ENCODE measurements at regions not wholly inside any gene's neighbourhood (a gene's known extent, or its start where the extent isn't known, plus 50 kb on each side); places are given as distances from the start of the nearest gene placed in this dataset.

- no peak for DNase-seq
Measured at GRCh38 chr15:47824147-47824546, 106.8 kb downstream of the SEMA6D start.

DNA sequence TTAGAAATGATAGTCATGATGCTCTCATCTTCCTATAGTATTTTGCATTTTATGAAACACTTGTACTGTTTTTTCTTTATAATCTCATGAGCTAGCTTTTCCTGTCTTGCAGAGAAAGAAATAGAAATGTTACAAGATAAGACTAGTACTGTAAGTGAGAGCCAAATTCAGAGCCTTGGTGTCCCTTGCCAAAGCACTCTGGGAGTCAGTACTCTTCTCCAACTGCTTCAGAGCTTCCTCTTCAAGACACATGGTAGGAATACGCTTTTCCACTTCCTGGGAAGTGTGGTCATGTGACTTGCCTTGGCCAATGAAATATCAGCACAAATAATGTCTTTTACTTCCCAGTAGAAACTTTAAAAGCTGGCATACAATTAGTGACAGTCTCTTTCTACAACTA, 112.4 kb downstream of the SEMA6D start:
- DNase-seq = no peak

- DNase-seq = no peak
Measured at GRCh38 chr15:47834093-47834492, 116.8 kb downstream of the SEMA6D start.

DNA sequence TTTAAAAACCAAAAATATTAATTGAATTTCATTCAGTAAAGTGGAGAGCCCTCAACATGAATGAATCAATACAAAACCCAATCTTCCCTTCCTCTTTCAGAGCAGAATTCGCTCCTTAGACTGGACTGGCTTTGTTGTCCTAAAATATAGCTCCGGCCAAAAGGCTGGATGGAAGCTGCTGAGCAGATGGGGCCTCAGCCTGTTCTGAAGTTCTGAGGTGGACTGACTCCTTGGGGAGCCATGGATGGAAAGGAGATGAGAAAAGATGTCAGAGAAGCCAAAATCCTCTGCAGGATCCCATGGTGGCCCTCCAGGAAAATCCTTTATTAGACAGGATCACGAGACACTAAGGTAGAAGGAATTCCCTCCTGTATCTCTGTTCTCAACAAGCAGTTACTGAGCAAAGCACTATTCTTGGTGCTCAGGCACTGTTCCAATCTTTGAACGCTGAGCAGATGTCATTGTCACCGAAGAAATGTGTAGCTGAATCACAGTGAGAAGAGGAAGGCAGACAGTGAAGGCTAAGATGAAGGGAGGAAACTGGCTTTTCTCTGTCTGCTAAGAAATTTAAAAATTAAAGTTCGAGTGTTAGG, 122.0 kb downstream of the SEMA6D start:
- DNase-seq = no peak

DNA sequence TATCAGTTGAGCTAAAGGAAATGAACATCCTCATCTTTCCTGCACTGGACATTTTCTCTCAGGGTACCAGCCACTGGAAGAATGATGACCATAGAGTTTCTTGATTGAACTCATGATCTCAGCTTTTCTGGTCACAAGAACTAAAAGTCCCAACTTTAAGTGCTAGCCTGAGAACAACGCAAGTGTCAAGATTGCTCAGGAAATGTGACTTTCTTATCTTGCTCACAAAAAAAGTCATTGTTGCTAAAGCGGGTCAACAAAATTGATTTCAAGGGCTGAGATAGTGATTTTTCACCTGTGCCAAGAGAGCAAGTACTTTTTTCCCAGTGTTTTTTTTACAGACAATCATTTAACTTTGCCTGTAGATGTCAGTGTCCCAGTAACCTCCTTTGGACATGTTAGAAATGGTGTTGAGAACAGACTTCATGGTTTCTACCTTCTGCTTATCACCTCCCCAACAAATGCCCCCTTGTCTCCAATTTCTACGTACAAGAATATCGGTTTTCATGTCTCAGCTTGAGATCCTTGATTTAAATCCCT, 125.9 kb downstream of the SEMA6D start:
- DNase-seq = no peak

- DNase-seq = no peak
Measured at GRCh38 chr15:47844437-47844836, 127.1 kb downstream of the SEMA6D start.

DNA sequence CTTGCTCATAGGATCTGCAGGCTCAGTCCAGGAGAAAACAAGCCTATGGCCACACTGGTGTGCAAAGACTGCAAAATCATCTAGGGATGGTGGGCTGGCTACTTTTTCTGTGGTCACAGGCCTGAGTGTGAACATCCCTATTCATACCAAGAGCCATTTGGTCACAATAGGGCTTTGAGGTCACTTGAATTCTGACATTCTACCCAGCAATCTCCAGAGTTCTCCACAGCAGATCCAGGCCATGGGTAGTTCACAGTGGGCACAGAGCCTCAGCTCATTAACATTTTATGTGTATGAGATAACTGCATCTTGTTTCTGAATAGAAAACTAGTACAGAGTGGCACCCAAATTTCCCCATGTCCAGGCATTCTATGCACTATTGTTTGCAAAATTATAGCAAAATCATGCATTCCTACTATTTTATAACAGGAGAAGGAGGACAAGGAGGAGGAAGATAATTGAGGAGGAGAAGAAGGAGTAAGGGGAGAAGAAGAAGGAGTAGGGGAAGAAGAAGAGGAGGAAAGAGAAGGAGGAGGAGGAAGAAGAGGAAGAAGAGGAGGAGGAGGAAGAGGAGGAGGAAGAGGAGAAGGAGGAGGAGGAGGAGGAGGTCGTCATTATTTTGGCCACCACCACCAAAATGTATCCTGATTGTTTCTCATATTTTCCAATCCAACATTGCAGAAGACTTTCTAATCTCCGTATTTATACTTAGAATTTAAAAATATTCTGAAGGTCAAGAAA, 129.0 kb downstream of the SEMA6D start:
- DNase-seq = no peak

DNA sequence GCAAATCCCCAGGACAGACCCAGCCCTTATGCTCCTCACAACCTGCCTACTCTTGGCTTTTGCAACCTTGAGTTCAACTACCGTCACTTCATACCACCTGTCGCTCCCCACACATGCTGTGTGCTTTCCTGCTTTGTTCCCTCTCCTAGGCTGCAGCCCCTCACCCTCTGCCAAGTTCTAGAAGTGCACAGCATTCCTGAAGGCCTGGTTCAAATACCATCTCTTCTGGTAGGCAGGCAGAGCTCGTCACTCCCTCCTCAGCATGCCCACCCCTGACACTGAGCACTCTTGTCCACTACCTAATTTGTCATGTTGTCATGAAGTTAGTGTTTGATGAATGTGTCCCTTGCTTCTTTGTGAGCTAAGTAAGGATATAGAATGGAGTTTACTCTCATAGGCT, 129.6 kb downstream of the SEMA6D start:
- no peak for DNase-seq

GRCh38 chr15:47856071-47856470, 138.8 kb downstream of the SEMA6D start:
- DNase-seq = no peak

GRCh38 chr15:47857014-47857775, 139.9 kb downstream of the SEMA6D start:
- no peak for DNase-seq

GRCh38 chr15:47857776-47858167, 140.5 kb downstream of the SEMA6D start:
- no peak for DNase-seq

DNA sequence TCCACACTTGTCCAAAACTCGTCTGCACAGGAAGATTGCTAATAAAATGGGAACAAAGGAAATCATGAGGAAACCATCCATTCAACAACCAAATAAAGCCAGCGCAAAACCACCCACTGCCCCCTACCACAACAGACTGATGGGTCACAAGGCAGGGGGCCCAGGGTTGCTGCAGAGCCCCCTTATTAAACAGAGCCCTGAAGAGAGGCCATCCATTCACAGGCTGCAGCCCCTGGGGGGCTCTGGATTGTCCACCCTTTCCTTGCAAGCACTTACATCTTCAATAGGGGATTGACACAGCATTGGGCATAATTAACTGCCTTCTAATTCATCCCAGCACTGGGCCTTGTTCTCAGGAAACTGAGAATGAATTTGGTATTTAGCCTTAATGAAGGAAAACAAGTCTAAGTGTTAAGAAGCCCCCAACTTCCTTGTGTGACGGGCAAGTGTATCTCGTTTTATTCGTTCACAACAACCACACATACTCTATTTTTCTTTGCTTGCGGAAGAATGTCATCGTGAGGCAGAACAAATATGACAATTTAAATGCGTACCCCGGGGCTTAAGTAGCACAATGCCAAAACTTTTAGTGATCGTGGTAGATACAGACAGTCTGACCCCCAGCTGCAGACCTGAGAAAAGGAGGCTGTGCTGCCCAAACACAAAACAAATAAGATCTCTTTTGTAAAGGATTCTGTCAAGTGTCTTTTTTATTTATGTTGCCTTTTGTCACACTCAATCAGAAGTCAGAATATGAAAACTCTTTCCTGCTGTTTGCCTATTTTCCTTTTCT, 144.0 kb downstream of the SEMA6D start:
- no peak for DNase-seq

GRCh38 chr15:47862402-47862801, 145.1 kb downstream of the SEMA6D start:
- no peak for DNase-seq

DNA sequence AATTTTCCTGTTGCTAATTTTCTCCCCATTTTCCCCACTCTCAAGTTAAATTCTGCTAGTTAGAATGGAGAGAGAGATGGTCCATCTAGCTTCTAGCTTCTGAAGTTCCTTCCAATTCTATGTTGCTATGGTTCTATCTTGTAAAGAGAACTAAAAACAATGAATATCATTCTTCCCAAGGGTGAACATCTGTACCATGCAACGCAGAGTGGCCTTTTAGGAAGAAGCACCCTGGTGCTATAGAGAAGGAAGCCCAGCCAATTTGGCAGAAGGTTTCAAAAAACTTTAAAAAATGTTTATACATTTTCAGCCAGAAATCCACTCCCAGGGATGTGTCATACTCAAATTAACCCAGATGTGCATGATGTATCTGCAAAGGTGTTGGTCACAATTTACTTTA, 149.1 kb downstream of the SEMA6D start:
- no peak for DNase-seq

- DNase-seq = no peak
Measured at GRCh38 chr15:47870300-47870955, 153.1 kb downstream of the SEMA6D start.

DNA sequence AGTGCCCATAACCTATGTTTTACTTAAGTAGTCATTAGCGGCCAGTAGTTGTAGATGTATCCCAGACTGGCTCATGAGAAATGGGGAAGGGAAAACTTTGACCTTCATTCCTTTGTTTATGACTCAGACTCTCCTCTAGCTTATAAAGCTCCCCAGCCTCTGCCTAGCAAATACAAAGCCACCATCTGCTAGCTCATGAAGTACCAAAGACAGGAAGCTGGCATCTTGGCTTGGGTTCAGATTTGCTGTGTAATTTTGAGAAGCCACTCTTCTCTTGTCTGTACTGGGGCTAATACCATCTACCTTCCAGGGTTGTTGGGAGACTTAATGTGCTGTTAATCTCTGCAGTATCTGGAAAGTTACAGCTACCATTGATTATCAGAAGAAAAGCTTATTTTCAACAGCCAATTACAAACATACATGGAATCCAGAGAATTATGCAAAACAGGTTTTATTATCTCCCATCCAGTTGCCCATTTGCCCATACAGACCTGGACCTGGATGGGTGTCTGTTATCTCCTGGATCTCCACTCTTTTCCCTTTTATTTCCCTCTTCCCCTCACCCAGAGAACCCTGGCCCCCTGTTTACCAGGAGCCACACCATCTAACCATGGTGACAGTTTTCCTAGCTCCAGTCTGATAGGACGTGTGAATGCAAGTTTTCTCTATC, 153.8 kb downstream of the SEMA6D start:
- DNase-seq = no peak

GRCh38 chr15:47872208-47872607, 154.9 kb downstream of the SEMA6D start:
- no peak for DNase-seq

DNA sequence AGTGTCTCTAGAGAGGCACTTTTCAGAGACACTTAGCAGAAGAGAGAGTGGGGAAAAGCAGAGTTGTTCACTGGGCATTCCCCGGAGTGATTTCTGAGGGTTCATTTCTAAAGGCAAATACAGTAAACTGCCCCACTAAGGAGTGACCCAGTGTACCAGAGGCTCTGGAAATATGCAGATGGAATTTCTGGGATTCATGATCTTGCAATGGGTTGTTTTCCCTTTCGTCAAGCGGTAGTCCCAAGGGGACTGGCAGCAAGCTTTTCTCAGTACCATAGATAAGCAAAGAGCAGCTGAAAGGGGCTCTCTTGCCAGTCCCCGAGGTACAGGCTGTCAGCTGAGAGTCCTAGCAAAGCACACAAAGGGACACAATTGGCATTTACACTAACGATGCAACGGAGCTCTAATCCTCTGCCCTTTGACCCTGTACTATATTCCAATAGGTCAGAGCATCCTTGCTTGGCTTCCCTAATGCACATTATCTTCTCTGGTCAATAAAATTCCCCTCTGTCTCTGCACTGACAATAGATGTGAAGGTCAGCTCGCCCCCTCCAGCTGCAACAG, 155.6 kb downstream of the SEMA6D start:
- no peak for DNase-seq

DNA sequence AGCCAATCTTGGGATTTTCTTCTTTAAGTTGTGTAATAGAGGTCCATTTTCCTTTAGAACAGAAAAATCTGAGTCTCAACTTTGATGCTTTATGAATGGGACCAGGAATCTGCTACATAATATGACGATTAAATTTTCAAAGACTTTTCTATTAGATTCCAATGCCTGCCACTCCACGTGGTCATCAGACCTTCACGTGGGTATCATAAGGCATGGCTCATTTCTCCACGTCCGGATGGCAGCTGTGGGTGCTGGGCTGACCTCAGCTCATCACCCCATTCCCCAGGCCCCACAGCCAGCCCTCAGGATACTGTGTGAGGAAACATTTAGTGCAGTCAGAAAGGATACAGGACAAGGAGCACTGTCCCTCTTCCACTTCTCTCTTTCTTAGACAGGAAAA, 159.7 kb downstream of the SEMA6D start:
- no peak for DNase-seq

DNA sequence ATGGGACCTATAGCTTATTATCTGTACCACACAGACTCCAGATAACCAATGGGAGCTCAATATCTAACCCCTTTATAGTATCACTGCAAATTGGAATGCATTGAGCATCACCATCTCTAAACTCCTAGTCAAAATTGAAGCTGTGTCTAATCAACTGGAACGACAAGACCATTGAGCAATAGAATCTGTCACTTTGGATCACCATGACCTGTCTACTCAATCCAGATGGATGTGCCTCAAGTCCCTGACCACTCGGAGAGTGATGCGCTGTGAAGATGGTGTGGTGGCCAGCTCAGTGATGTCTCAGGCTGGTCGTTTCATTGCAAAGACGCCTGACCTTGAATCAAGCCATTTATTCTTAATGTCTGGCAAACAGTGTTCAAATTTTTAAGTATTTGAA, 160.5 kb downstream of the SEMA6D start:
- DNase-seq = no peak

- DNase-seq = no peak
Measured at GRCh38 chr15:47885920-47886319, 168.6 kb downstream of the SEMA6D start.

Data from GDM1 (cell line).